ENCODE measurements at regions not wholly inside any gene's neighbourhood (a gene's known extent, or its start where the extent isn't known, plus 50 kb on each side); places are given as distances from the start of the nearest gene placed in this dataset.

- TF ChIP-seq JUND (IDR thresholded peaks at IDR 0.05) (no peak), CTCF (IDR thresholded peaks at IDR 0.05; ENCODE audit: low read depth, low read length, missing input control) (no peak), FOXA2 (IDR thresholded peaks at IDR 0.05) (no peak), REST (IDR thresholded peaks at IDR 0.05) (no peak), ATF3 (IDR thresholded peaks at IDR 0.05) (no peak), MAX (IDR thresholded peaks at IDR 0.05) (no peak), YY1 (IDR thresholded peaks at IDR 0.05) (no peak), GABPA (IDR thresholded peaks at IDR 0.05 in 1 of 2, conservative IDR thresholded peaks at IDR 0.05 in 1 of 2) (no peak), TAF1 (conservative IDR thresholded peaks at IDR 0.05) (no peak)
Observed at GRCh38 chr11:97028836-97029406, 639.1 kb downstream of the JRKL start.
